Renal cortical epithelial cell (primary cell): ENCODE measurements at regions not wholly inside any gene's neighbourhood (a gene's known extent, or its start where the extent isn't known, plus 50 kb on each side); places are given as distances from the start of the nearest gene placed in this dataset.
A peak's percentile ranks its signal among the peaks of the same experiment; 100 is the strongest.

Source experiments
- DNase-seq: peaks from one replicate; pipeline ENCODE4 v3.0.0-alpha.2; 2011; ENCODE audit warnings: low read depth

- no peak for DNase-seq
Measured at GRCh38 chr5:97714424-97714823, 531.4 kb upstream of the RIOK2 start.

- DNase-seq, result no peak
Measured at GRCh38 chr5:97726106-97726505, 543.1 kb upstream of the RIOK2 start.

DNA sequence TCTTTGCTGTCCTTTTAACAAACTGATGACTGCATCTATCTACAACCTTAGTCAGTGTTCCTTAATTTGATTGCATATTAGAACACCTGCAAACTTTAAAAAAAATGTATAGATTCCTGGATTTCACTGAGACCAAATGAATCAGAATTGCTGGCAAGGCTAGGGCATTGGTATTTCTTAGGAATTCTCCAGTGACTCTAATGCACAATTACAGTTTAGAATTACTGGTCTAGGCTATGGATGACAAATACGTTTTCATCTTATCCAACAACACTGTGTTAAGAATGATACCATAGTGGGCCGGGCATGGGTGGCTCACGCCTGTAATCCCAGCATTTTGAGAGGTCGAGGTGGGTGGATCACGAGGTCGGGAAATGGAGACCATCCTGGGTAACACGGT lies 545.9 kb upstream of the RIOK2 start:
- DNase-seq, result no peak

DNA sequence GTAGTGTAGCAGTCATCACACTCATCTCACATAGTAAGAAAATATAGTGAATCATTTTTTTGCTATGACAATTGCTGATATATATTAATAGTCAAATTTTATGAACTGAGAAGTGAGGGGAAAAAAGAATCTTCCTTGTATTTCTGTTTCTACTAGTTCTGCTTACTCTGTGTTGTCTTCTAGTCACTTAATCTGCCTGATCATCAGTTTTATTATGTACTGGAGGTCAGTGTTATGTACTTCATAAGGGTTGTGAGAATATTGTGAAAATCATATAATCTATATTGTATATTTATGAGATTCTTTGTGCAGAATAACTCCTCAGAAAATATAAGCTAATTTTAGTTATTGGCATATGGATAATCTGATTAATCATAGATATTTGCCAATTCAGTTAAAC lies 546.9 kb upstream of the RIOK2 start:
- no peak for DNase-seq

DNA sequence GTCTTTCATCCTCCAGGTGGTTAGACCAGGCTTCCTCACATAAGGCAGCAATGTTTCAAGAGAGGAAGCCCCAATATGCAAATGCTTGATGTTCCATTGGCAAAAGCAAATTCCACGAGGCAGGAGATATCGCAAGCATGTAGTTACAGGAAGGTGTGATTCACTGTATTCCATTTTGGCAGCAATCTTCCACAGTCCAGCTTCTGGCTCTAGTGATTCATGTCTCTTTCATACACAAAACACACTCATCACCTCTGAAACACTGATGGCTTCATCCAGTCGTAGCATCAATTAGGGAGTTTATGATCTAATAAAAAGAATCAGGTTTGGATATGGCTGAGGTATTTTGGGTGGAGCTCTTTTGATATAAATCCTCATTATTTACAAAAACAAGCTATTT lies 552.2 kb upstream of the RIOK2 start:
- peak; percentile 21 for DNase-seq

DNA sequence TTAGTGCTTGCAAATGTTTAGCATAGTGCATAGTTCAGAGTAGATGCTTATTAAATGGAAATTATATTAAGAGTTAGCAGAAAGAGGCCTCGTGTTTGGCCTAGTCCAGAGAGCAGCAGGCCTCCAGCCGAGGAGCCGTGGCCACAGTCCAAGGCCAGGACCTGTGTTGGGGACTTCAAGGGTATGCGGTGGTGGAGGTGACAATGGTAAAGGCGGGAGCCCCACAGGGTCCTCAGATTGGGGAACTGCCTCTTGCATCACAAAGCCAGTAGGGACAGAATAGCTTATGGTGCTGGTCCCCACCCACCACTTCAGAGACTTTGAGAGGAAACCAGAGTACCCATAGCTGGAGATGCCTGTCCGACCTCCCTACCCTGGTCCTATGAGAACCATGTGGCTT lies 554.6 kb upstream of the RIOK2 start:
- DNase-seq, result no peak

DNA sequence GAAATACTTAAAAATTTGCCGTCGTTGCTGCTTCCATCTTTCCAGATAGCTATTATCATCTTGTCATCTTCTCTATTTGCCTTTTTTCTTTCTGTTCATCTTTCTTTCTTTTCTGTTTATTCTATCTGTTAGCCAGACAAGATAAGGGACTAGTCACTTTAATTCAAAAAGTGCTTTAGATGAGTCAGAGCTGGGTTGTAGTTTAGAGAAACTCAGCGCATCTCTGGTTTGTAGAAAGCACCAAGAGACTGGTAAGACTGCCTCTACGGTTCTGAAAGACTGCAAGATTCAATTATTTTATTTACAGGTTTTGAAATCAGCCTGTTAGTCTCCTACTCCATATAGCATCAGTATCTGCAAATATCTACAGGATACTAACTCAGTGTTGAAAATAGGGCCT lies 562.8 kb upstream of the RIOK2 start:
- no peak for DNase-seq

GRCh38 chr5:97750576-97750975 lies 567.5 kb upstream of the RIOK2 start:
- DNase-seq, result no peak

DNA sequence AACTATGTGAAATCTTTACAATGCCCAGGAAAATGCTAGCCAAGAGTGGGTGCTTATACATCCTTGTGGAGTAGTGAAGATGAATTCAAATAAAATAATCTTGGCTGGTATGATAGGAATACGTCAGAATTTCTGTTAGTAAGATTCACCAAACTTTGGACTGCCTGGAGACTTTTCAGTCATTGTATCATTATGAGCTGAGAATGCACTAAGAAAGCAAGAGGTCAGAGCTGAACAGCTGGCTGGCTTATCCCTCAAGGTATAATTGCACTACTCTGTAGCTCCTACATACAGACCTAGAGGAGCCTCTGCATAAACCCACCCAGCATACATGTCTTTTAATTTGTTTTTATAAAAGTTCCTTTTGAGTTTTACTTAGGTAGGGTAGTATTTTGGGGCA lies 568.5 kb upstream of the RIOK2 start:
- no peak for DNase-seq

GRCh38 chr5:97752871-97753270 lies 569.8 kb upstream of the RIOK2 start:
- peak; percentile 9 for DNase-seq

- no peak for DNase-seq
Measured at GRCh38 chr5:97762483-97762882, 579.4 kb upstream of the RIOK2 start.

GRCh38 chr5:97764700-97765099 lies 581.7 kb upstream of the RIOK2 start:
- DNase-seq, result peak; percentile 29

DNA sequence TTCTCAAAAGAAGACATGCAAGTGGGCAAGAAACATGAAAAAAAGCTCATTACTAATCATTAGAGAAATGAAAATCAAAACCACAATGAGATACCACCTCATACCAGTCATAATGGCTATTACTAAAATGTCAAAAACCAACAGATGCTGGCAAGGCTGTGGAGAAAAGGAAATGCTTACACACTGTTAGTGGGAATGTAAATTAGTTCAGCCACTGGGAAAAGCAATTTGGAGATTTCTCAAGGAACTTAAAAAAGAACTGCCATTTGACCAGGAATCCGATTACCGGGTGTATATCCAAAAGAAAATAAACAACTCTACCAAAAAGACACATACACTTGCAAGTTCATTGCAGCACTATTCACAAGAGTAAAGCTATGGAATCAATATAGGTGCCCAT lies 595.4 kb upstream of the RIOK2 start:
- no peak for DNase-seq

GRCh38 chr5:97788369-97788768 lies 605.3 kb upstream of the RIOK2 start:
- no peak for DNase-seq

- peak; percentile 56 for DNase-seq
Measured at GRCh38 chr5:97797994-97798451, 615.0 kb upstream of the RIOK2 start.

DNA sequence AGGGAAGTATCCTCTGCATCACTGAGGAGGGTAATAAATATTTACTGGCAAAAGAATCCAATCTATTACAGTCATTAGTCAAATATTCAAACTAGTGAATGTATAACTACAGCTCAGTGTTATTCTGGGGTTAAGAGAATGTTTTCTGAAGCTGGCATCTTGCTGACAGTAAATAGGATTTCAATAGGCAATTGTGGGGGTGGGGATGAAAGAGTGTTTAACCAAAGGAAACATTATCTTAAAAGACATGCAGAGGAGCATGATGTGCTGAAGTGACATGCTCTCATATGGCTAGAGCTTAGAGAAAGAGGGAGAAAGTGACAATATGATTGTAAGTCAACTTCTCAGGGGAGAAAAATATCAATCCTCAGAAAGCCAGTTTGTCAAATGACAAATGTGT lies 618.4 kb upstream of the RIOK2 start:
- DNase-seq, result peak; percentile 46

GRCh38 chr5:97820138-97820537 lies 637.1 kb upstream of the RIOK2 start:
- no peak for DNase-seq

GRCh38 chr5:97832645-97833296 lies 649.7 kb upstream of the RIOK2 start:
- no peak for DNase-seq

DNA sequence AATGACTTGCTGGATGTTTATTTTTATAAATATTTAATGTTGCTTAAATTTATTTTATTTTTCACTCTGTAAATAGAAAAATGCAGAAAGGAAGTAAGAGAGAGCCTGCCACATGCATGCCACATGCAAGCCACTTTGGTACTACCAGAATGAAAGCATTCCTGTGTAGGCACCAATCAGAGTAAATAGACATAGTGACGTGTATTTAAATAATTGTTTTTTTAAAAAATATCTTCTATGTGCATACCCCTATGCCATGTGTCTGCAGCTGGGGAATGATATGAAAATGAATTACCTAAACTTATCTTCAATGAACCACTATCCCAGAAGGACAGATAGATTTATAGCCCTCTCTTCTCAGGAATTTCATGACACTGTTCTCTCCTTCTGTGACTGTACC lies 651.5 kb upstream of the RIOK2 start:
- no peak for DNase-seq

GRCh38 chr5:97835112-97835511 lies 652.1 kb upstream of the RIOK2 start:
- DNase-seq, result no peak

- no peak for DNase-seq
Measured at GRCh38 chr5:97836816-97837215, 653.8 kb upstream of the RIOK2 start.

- peak; percentile 91 for DNase-seq
Measured at GRCh38 chr5:97838214-97838613, 655.2 kb upstream of the RIOK2 start.

DNA sequence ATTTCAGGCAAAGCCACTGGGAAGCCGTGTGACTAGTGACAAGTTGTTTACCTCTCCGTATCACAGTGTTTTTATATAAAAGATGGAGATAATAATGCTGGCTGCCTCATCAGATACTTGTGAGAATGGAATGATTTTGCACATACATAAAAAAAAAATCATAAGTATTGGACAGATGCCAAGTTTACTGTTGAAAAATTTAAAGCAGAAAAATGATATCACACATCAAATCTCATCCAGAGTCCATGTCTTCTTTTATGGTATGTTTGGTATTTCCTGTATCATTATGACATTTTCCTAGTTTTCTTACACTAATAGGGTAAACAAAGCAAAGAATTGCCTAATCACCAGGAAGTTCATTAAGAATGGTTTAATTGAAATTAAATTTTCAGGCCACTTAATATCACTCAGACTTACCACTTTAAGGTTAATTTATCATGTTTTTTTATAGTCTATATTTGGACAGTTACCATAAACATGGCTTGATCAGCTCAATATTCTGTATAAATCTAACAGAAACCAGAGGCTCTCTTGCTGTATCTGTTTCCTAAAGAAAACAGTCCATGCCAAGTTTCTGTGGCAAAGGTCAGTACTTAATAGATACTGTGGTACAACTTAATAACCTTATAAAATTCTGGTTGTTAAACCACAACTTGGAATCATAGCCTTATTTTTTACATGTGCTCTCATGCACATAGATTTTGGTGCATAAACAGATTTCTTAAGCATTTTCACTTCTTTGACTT lies 656.5 kb upstream of the RIOK2 start:
- DNase-seq, result peak; percentile 50

DNA sequence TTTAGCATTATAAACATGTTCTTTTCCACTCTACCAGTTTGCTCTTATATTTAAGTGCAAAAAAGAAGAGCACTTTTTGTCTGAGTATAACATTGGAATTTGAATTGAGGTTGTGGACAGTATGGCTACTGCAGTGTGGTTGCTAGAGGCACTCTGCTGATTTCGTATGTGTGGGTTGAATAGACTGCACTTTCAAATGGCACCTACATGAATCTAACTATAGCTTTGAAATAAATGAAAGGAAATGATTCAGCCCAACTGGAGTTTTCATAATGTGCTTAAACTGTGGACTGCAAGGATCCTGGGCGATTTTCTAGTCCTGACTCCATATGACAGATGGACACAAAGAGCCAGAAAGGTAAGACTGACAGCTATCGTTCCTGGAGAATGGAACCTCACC lies 657.6 kb upstream of the RIOK2 start:
- DNase-seq, result no peak
